HG03558 (cell line): ENCODE measurements at regions not wholly inside any gene's neighbourhood (a gene's known extent, or its start where the extent isn't known, plus 50 kb on each side); places are given as distances from the start of the nearest gene placed in this dataset.
"Not testable (repeated sequence)": the region's sequence is repeated elsewhere in the genome, so short reads cannot be mapped to it uniquely, and the experiment has no call there.

Experiments
- ATAC-seq: cut with Tn5 transposase; IDR thresholded peaks from one replicate; pipeline ENCODE4 v1.9.1; 2021; ENCODE audit warnings: moderate number of reproducible peaks; ENCODE audit not compliant: unreplicated experiment; ENCODE audit errors: extremely low read depth

GRCh38 chr15:26280281-26280680 lies 417.2 kb upstream of the ATP10A start:
- no peak for ATAC-seq

DNA sequence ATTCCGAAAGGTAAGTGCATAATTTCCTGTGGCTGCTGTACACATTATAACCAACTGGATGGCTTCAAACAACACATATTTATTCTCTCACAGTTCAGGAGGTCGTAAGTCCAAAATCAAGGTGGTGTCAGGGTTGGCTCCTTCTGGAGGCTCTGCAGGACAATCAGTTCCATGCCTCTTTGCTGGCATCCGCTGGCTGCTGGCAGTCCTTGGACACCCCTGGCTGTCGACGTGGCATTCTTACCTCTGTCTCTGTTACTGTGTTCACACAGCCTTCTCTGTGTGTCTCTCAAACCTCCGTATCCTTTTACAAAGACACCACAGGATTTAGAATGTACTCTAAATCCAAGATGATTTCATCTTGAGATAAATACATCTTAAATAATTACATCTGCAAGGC lies 398.8 kb upstream of the ATP10A start:
- no peak for ATAC-seq

DNA sequence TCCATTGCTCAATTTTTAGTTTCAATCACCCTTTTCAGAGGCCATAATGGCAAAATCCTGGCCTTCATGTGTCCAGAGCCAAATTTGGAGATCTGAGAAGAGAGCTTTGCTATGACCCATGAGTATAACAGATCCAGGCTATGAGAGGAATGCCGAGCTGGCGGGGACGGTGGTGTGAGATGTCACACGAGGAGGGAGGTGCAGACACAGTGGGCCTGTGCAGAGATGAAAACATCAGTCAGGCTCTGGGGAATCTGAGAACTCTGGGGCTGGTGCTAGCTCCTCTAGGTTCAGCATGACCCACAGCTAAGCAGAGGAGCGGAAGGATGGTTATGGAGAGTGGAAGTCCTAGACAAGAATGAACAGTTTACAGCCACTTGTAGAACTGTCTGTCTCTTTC lies 398.3 kb upstream of the ATP10A start:
- no peak for ATAC-seq

DNA sequence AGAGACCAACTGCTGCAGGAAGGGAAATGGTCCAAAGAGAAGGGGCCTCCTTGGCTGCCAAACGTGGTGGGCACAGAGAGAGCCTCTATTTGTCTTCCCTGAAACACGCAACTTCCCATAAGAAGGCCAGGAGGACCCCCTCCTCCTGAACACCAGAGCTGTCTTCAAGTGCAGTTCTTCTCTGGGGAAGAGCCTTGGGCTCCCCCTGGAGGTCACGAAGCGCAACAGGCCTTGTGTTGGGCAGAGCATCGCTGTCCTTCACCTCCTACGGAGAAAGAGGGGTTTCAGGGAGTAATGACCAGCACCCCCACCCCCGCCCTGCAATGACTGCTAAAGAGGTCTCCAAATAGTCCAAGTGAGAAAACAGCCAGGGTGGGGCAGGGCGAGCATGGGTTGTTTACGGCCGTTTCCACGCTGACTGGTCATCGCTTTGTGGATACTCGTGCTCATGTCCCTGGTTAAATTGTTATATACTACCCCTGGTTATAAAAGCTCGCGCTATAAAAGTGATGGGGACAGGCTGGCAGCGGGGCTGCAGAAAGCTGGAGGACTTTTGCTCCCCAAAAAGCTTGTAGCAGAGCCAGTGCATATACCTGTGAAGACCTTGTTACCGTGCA lies 397.5 kb upstream of the ATP10A start:
- no peak for ATAC-seq

DNA sequence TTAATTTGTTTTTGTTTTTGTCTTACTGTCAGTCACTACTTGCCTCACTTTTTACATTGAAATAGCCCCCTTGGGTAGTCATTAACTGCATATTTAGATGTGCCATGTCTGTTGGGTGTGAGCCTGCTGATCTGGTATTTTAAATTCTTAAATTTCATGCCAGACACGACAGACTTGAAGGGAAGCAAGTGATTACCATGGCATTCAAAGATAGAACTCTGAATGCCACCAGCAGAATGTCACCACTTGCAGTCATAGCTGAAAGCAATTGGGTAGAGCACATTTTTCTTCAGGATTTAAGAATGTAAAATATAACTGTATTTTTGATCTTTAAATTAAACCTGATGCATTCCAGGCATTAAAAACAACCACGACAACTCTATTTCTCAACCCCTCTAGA lies 396.5 kb upstream of the ATP10A start:
- ATAC-seq, result no peak

- not testable (repeated sequence) for ATAC-seq
Measured at GRCh38 chr15:26244782-26245181, 381.7 kb upstream of the ATP10A start.

- ATAC-seq, result no peak
Measured at GRCh38 chr15:26243382-26243781, 380.3 kb upstream of the ATP10A start.

GRCh38 chr15:26242565-26243071 lies 379.5 kb upstream of the ATP10A start:
- ATAC-seq, result no peak

GRCh38 chr15:26235864-26236263 lies 372.7 kb upstream of the ATP10A start:
- ATAC-seq, result no peak

DNA sequence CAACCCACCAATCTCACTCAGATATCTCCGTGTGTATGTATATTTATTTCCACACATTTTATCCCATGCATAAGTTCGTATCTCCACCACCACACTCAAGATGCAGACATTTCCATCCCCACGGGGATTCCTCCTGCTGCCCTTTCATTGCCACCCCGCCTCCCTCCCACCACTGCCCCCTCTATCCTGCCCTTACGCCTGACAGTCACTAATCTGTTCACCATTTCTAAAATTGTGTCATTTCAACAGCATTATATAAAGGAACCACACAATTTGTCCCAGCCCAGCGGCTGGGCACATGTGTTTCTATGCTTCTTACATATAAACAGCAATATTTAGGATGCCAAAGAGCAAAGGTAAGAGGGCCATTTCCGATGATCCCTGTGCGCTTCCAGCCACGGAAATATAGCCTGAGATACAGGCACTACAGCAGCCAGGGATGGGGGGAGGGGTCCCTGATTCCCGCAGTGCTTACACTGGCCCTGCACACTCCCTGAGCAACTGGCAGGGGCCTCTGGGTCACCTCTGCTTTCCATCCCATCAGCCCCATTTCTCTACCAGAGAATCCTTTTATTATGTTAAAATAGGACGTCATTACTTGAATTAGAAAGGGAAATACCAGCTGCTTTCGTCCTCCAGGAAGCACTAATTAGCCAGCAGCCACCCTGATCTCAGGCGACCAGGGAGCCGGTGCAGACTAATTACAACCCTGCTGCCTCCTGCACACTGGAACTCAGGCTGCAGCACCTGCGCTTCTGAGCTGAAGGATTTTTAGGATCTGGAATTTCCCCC lies 372.0 kb upstream of the ATP10A start:
- no peak for ATAC-seq

DNA sequence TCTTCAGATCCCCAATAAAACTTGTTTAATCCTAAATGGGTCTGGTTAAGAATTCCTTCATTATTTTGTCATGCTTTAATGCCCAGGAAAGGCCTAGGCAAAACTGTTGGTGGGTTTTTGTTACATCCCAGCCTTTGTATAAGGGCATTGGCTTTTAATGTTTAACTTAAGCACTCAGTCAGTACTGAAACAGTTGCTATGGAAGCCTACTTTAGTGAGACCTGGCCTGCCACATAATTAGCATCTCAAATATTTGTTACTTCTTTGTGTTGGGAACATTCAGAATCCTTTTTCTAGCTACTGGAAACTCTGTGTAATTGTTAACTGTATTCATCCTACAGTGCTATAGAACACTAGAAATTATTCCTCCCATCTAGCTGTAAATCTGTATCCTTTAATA lies 369.6 kb upstream of the ATP10A start:
- ATAC-seq, result no peak

- ATAC-seq, result no peak
Measured at GRCh38 chr15:26231096-26231495, 368.0 kb upstream of the ATP10A start.

GRCh38 chr15:26224266-26224665 lies 361.1 kb upstream of the ATP10A start:
- ATAC-seq, result no peak

DNA sequence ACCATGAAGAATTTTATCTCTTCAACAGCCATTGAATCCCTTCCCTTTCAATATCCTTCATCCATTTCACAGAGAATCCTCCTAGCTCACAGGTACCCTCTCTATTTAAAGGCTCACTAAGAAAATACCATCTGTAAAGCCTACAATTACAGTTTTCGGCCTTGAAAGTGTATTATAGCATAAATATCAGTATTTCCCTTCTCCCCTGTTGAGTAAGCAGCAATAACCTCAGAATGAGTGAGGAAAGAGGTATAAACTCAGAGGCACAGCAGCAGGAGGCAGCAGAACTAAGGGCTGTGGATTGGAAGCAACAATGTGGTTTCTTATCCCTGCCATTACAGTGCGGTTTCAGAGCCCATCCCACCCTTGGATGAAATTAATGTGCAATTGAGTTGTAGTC lies 360.6 kb upstream of the ATP10A start:
- no peak for ATAC-seq

DNA sequence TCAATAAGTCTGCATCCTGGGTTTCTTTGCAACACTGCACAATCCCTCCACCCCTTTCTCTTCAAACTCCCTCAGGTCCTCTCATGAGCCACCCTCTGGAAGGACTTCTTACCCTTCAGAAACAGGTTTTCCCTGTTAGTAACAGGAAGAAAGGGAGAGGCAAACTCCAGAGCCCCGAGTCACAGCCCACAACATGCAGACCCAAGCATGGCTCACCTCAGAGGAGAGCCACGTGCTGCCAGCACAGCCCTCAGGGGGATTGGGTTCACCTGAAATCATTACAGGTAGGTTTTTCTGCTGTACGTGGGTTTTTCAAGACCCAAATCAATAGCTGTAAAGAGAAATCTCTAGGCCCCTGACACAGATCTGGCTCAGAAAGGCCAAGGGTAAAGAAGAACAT lies 359.7 kb upstream of the ATP10A start:
- no peak for ATAC-seq

GRCh38 chr15:26217043-26217442 lies 353.9 kb upstream of the ATP10A start:
- not testable (repeated sequence) for ATAC-seq

DNA sequence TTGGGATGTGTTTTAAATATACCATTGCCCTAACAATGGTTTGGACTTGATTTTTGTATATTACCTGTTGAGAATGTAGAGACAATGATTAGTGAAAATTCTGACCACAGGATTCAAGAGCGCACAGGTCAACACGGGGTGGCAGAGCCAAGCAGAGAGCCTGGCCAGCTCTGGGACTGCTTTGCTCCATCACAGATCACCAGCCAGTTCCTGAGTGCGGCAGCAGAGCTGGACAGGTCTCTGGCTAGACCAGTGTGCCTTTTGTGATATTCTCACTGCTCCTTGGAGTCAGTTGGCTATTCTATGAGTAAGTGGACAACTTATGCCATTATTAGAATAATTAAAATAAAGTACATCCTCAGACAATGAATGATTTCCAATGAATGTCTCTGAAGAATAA lies 351.2 kb upstream of the ATP10A start:
- no peak for ATAC-seq

DNA sequence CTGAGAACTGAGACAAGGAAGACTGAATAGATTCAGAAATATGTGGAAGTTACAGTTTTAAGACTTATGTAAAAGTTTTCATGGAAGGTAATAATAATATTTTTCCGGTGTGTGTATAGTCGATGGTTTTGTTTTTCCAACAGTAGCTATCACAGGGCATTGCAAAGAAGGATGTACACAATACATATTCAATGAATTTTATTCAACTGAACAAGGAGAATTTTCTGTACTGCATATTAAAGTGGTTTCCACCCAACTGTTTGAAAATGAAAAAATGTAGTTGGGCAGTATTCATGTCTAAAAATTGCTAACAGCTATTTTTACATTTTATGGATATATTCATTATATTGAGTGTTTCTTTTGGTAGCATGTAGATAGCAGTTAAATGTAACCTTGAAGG lies 350.3 kb upstream of the ATP10A start:
- no peak for ATAC-seq

DNA sequence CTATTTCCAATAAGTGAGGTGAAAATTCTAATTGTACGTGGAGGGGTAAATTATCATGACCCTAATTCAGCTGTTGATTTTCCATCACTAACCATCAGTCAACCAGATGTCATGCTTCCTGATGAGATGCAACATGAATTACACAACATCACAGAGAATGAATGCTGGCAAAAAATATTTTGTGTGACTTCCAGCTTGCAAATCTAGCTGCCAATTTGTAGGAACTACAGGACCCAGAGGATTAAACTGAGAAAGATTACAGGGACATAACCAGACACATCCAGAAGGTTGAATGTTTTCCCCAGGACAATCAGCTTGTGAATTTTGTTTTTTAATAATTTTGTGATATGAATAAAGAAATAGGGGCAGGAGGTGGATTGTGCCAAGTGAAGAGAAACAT lies 349.0 kb upstream of the ATP10A start:
- no peak for ATAC-seq

DNA sequence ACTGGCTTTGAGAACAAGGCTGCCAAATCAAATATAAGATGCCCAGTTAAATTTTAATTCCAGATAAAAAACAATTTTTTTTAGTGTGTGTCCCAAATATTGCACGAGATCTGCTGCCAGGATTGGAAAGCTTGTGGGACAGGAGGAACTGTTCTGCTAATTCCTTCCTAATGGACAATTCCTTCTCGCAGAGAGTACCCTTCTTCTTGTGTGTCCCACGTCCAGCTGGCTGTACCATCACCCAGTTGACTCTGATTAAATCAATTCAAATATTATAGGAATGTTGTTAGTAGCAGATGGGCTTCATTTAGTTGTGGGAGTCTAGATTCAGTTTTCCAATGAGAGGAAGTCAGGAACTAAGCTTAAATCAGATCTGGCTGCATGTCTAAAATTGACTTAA lies 347.9 kb upstream of the ATP10A start:
- ATAC-seq, result no peak

DNA sequence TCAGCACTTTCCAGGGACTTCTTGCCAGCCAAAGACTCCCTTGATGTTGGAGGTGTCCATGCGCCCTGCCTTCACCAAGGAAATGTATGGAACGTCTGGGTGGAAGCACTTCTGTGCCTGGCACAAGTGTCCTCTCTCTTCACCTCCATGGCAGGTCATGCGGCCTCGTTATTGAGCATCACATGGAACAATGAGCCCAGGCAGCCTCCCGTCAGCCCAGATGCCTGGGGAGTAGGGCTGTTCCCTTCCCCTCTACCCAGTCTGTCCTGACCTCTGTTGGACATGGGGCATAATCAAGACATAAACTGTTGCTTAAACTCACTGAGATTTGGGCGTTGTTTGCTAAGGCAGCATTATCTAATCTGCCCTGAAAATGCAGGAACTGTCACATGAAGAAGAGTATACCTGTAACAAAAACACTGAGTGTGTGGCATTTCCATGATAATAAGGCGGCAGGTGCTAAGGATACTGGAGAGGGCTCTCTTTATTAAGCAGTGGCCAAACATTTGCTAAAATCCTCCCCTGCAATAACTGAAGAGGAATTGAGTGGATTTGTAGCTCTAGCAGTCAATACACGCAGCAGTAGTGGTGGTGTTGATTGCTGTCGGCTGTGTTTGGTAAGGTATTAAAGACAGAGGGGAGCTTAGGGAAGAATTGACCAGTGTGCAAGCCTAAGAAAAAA lies 338.2 kb upstream of the ATP10A start:
- no peak for ATAC-seq
